ENCODE measurements at regions not wholly inside any gene's neighbourhood (a gene's known extent, or its start where the extent isn't known, plus 50 kb on each side); places are given as distances from the start of the nearest gene placed in this dataset.
"Not testable (repeated sequence)": the region's sequence is repeated elsewhere in the genome, so short reads cannot be mapped to it uniquely, and the experiment has no call there.

DNA sequence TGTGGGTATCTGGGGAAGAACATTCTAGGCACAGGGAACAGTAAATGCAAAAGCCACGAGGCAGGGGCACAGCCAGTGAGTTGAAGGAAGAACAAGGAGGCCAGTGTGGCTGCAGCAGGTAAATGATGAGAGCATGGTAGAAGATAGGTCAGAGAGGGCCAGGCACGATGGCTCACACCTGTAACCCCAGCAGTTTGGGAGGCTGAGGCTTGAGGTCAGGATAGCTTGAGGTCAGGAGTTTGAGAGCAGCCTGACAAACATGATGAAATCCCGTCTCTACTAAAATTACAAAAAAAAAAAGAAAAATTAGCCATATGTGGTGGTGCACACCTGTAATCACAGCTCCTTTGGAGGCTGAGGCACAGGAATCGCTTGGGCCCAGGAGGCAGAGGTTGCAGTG, 86.7 kb upstream of the ESRRB start:
- H3K4me3 ChIP-seq (ENCODE audit: control insufficient read depth, low read depth, low read length) = no peak overlapping the region
- TF ChIP-seq, protein P1, sequence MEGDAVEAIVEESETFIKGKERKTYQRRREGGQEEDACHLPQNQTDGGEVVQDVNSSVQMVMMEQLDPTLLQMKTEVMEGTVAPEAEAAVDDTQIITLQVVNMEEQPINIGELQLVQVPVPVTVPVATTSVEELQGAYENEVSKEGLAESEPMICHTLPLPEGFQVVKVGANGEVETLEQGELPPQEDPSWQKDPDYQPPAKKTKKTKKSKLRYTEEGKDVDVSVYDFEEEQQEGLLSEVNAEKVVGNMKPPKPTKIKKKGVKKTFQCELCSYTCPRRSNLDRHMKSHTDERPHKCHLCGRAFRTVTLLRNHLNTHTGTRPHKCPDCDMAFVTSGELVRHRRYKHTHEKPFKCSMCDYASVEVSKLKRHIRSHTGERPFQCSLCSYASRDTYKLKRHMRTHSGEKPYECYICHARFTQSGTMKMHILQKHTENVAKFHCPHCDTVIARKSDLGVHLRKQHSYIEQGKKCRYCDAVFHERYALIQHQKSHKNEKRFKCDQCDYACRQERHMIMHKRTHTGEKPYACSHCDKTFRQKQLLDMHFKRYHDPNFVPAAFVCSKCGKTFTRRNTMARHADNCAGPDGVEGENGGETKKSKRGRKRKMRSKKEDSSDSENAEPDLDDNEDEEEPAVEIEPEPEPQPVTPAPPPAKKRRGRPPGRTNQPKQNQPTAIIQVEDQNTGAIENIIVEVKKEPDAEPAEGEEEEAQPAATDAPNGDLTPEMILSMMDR (conservative IDR thresholded peaks at IDR 0.05; ENCODE audit: control insufficient read depth, insufficient read depth, low read depth, low read length) = no peak
- DNase-seq (ENCODE audit: low read depth) = no peak

DNA sequence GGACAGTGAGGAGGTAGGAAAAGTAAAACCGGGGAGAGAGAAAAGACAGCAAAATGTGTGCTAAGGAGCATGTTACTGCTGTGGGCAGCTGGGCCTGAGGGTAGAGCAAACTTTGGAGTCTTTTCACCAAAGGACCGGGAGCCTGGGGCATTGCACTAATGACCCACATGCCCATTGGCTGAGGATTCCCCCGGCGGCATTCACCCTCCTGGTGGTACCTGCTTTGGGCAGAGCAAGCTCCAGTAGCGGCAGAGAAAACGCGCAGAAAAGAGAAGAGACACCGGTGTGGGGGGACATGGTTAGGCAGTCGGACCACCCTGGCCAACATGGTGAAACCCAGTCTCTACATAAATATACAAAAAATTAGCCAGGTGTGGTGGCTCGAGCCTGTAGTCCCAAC, 83.4 kb upstream of the ESRRB start:
- no peak for DNase-seq (ENCODE audit: low read depth)
- H3K4me3 ChIP-seq (ENCODE audit: control insufficient read depth, low read depth, low read length) = no peak overlapping the region
- TF ChIP-seq, protein P1 (conservative IDR thresholded peaks at IDR 0.05; ENCODE audit: control insufficient read depth, insufficient read depth, low read depth, low read length) = no peak

DNA sequence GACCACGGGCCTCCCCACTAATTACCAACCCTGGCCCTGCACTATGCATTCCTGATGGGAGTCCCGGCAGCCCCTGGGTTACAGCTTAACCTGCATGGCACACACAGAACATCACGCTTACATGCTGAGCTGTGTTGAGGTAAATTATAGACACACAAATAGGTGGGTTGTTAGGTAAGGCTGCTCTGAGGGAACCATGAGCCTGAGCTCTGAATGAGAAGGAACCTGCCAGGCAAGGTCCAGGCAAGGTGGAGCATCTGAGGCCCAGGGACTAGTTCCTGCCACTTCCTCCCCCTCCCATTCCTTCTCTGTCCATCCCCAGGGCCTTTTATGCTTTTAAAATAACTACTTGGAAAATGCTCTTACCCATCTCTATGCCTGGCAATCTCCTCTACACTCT, 82.7 kb upstream of the ESRRB start:
- TF ChIP-seq, protein P1 (conservative IDR thresholded peaks at IDR 0.05; ENCODE audit: control insufficient read depth, insufficient read depth, low read depth, low read length) = no peak
- DNase-seq (ENCODE audit: low read depth) = no peak
- no peak overlapping the region for H3K4me3 ChIP-seq (ENCODE audit: control insufficient read depth, low read depth, low read length)

DNA sequence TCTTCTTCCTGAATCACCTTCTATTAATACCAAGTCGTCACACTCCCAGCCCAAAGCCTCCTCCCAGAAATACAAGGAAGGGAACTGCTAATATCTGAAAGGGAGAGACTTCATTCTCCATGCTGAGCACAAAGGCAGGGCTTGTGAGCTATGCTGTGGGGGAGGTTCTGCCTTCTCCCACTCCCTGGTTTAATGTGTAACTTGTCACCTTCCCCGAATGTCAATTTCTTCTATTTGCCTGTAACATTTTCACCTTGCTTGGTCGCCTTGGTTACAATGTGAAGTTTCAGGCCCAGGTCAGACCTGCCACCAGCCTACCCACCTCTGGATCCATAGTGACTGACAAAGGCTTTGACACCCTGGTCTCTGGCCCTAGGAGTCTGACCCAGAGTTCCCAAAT, 82.0 kb upstream of the ESRRB start:
- TF ChIP-seq, protein P1 (conservative IDR thresholded peaks at IDR 0.05; ENCODE audit: control insufficient read depth, insufficient read depth, low read depth, low read length) = no peak
- no peak for DNase-seq (ENCODE audit: low read depth)
- no peak overlapping the region for H3K4me3 ChIP-seq (ENCODE audit: control insufficient read depth, low read depth, low read length)

DNA sequence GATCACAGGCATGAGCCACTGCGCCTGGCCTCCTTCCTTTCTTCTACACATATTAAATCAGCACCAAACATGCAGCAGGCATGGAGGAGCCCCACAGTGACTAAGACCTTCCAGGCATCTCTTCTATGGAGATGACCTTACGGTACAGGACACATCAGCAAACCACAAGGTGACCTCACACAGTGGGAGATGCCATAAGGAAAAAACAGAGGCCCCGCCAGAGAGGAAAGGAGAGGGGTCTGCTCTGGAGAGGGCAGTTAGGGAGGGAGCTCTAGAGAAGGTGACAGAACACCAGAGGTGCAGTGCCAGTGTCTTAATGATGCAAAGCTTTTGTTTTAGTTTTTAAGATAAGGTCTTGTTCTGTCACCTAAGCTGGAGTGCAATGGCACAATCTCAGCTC, 81.1 kb upstream of the ESRRB start:
- peak; percentile 2 for DNase-seq (ENCODE audit: low read depth)
- TF ChIP-seq, protein P1 (conservative IDR thresholded peaks at IDR 0.05; ENCODE audit: control insufficient read depth, insufficient read depth, low read depth, low read length) = no peak
- no peak overlapping the region for H3K4me3 ChIP-seq (ENCODE audit: control insufficient read depth, low read depth, low read length)

DNA sequence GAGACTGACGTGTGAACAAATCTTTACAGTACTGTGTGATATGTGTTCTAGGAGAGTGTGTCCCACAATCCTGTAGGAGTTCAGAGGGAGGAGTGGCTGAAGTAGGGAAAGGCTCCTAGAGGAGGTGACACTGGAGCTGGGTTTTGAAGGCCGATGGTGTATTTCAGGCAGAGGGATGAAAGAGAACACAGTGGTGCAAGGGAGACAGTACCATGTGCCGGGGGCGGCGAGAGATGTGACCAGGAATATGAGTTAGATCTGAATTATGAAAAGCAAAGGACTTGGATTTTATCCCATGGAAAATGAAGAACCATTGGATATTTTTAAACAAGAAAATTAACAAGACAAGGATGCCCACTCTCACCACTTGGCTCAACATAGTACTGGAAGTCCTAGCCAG, 77.0 kb upstream of the ESRRB start:
- H3K4me3 ChIP-seq (ENCODE audit: control insufficient read depth, low read depth, low read length) = no peak overlapping the region
- TF ChIP-seq, protein P1 (conservative IDR thresholded peaks at IDR 0.05; ENCODE audit: control insufficient read depth, insufficient read depth, low read depth, low read length) = no peak
- no peak for DNase-seq (ENCODE audit: low read depth)

DNA sequence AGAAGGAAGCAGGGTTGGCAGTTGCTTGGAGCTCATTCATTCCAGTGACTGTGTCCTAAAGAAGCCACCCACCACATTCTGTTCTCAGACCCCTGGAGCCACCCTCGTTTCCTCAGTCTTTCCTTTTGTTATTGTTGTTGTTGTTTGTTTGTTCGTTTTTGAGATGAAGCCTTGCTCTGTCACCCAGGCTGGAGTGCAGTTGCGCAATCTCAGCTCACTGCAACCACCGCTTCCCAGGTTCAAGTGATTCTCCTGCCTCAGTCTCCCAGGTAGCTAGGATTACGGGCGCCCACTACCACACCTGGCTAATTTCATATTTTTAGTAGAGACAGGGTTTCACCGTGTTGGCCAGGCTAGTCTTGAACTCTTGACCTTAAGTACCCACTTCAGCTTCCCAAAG, 72.7 kb upstream of the ESRRB start:
- not testable (repeated sequence) for DNase-seq (ENCODE audit: low read depth); H3K4me3 ChIP-seq (ENCODE audit: control insufficient read depth, low read depth, low read length)
